Fibroblast of lung (primary cell): ENCODE measurements at regions not wholly inside any gene's neighbourhood (a gene's known extent, or its start where the extent isn't known, plus 50 kb on each side); places are given as distances from the start of the nearest gene placed in this dataset.

Source experiments
- EZH2 ChIP-seq: IDR thresholded peaks from 2 replicates; pipeline ENCODE4 v1.5.1; 2012; ENCODE audit warnings: low read length, control low read depth, mild to moderate bottlenecking; ENCODE audit errors: missing control alignments
- TF ChIP-seq, protein P1 (sequence below), 2 donors: IDR thresholded peaks in 1 of 2; conservative IDR thresholded peaks in 1 of 2; 1 replicate in 1 of 2; 2 replicates in 1 of 2; pipeline ENCODE4 v1.5.1; 2011 to 2012; ENCODE audit warnings: low read length in 2 of 2, control low read depth in 1 of 2, inconsistent platforms in 1 of 2, low read depth in 1 of 2, mild to moderate bottlenecking in 1 of 2

DNA sequence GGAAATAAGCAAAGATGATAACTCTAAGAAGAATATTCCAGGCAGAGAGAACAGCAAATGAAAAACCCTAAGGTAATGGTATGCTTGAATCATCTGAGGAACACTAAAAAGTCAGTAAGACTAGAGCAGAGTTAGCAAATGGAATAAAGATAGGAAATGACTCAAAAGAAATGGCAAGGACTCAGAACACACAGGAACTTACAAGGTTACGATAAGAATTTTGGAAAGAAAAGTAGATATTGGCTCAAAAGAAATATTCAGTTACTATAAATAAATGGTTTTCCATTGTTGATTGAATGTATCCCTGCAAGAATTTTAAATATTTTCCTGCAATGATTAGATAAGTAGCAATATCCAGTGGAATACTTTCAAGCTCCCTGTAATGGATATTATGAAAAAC lies 705.8 kb downstream of the C12orf50 start:
- TF ChIP-seq EZH2 = no peak
- TF ChIP-seq, protein P1, sequence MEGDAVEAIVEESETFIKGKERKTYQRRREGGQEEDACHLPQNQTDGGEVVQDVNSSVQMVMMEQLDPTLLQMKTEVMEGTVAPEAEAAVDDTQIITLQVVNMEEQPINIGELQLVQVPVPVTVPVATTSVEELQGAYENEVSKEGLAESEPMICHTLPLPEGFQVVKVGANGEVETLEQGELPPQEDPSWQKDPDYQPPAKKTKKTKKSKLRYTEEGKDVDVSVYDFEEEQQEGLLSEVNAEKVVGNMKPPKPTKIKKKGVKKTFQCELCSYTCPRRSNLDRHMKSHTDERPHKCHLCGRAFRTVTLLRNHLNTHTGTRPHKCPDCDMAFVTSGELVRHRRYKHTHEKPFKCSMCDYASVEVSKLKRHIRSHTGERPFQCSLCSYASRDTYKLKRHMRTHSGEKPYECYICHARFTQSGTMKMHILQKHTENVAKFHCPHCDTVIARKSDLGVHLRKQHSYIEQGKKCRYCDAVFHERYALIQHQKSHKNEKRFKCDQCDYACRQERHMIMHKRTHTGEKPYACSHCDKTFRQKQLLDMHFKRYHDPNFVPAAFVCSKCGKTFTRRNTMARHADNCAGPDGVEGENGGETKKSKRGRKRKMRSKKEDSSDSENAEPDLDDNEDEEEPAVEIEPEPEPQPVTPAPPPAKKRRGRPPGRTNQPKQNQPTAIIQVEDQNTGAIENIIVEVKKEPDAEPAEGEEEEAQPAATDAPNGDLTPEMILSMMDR (conservative IDR thresholded peaks at IDR 0.05 in 1 of 2, IDR thresholded peaks at IDR 0.05 in 1 of 2; ENCODE audit: low read depth in 1 of 2, low read length in 2 of 2) = no peak
